ENCODE measurements at regions not wholly inside any gene's neighbourhood (a gene's known extent, or its start where the extent isn't known, plus 50 kb on each side); places are given as distances from the start of the nearest gene placed in this dataset.

DNA sequence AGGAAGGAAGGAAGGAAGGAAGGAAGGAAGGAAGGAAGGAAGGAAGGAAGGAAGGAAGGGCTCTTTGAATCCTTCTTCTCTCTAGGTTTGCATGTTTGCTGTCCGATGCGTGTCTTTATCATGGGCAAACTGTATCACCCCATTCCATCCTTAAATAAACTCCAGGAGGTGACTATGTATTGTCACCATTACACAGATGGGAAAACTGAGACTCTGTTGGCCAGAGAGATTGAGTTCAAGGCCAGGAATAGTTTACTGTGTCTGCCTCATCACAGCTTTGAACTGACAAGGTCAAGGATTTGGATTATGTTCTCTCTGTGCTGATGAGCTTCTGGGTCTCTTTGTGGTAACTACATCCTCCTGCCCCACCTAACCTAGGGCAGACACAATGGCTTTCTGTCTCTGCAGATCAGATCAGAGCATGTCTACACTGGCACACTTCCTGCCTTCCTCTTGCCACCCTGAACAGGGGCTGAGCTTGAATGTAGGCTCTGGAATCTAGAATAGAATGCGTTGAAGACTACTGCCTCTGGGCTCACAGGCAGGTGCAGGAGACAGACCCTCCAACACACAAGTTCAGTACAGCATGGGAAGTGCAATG, 78.9 kb upstream of the MAP1LC3B2 start:
- no peak overlapping the region for H3K4me3 ChIP-seq
- H3K36me3 ChIP-seq (ENCODE audit: low read depth): no peaks in the 10 kb centered on the region
- ATAC-seq: no peak
- intact Hi-C loops (cut with DNase I, micrococcal nuclease): no loop called here
- peaks cover 5% of the 10 kb centered on the region for H3K9me3 ChIP-seq
- no peaks in the 10 kb centered on the region for H3K4me1 ChIP-seq (ENCODE audit: low read depth)
- TF ChIP-seq, protein P1, sequence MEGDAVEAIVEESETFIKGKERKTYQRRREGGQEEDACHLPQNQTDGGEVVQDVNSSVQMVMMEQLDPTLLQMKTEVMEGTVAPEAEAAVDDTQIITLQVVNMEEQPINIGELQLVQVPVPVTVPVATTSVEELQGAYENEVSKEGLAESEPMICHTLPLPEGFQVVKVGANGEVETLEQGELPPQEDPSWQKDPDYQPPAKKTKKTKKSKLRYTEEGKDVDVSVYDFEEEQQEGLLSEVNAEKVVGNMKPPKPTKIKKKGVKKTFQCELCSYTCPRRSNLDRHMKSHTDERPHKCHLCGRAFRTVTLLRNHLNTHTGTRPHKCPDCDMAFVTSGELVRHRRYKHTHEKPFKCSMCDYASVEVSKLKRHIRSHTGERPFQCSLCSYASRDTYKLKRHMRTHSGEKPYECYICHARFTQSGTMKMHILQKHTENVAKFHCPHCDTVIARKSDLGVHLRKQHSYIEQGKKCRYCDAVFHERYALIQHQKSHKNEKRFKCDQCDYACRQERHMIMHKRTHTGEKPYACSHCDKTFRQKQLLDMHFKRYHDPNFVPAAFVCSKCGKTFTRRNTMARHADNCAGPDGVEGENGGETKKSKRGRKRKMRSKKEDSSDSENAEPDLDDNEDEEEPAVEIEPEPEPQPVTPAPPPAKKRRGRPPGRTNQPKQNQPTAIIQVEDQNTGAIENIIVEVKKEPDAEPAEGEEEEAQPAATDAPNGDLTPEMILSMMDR (IDR thresholded peaks at IDR 0.05): no peak
- DNase-seq: no peak

- intact Hi-C loops (cut with DNase I, micrococcal nuclease): no loop called here
- H3K4me3 ChIP-seq: no peak overlapping the region
- H3K9me3 ChIP-seq: peaks cover under 1% of the 10 kb centered on the region
- TF ChIP-seq, protein P1 (IDR thresholded peaks at IDR 0.05): no peak
- ATAC-seq: no peak
- no peaks in the 10 kb centered on the region for H3K4me1 ChIP-seq (ENCODE audit: low read depth)
- no peaks in the 10 kb centered on the region for H3K36me3 ChIP-seq (ENCODE audit: low read depth)
- DNase-seq: no peak
Observed at GRCh38 chr12:116481726-116482125, 77.5 kb upstream of the MAP1LC3B2 start.

DNA sequence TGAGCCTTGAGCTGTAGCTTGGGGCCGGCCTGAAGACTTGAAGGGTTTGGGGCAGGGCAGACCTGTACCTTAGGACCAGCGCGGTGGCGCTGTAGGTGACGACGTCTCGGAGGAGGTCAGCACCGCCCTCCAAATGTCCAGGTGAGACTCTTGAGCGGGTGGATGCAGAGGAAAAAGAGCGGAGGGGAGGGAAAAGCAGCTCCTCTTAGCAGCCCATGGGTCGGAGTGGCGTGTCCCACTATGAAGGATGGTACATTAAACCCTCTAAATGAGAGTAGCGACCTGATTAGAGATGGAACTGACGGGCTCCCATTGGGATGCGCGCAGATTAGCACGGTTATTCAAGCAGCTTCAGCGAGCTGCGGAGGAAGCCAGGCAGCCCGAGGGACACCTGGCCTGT, 77.0 kb upstream of the MAP1LC3B2 start:
- DNase-seq (no peak), ATAC-seq (no peak)
- intact Hi-C loops (cut with DNase I, micrococcal nuclease): no loop called here
- no peaks in the 10 kb centered on the region for H3K9me3 ChIP-seq
- TF ChIP-seq, protein P1 (IDR thresholded peaks at IDR 0.05): no peak
- H3K4me3 ChIP-seq: no peak overlapping the region
- no peaks in the 10 kb centered on the region for H3K36me3 ChIP-seq (ENCODE audit: low read depth)
- no peaks in the 10 kb centered on the region for H3K4me1 ChIP-seq (ENCODE audit: low read depth)

DNA sequence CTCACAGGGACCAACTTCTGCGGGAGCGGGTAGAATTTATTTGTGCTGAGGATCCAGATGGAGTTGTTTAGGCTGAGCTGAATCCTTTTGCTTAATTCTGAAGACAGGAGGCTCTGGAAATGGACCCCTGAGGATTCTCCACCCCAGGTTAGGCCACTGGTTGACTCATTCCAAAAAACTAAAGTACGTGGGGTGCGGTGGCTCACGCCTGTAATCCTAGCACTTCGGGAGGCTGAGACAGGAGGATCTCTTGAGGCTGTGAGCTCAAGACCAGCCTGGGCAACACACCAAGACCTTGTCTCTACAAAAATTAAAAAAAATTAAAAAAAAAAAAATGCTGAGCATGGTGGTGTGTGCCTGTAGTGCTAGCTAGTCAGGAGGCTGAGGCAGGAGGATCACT, 76.3 kb upstream of the MAP1LC3B2 start:
- ATAC-seq (no peak), DNase-seq (no peak)
- TF ChIP-seq, protein P1 (IDR thresholded peaks at IDR 0.05): no peak
- intact Hi-C loops (cut with DNase I, micrococcal nuclease): no loop called here
- H3K9me3 ChIP-seq: no peaks in the 10 kb centered on the region
- no peak overlapping the region for H3K4me3 ChIP-seq
- no peaks in the 10 kb centered on the region for H3K36me3 ChIP-seq (ENCODE audit: low read depth)
- no peaks in the 10 kb centered on the region for H3K4me1 ChIP-seq (ENCODE audit: low read depth)

DNA sequence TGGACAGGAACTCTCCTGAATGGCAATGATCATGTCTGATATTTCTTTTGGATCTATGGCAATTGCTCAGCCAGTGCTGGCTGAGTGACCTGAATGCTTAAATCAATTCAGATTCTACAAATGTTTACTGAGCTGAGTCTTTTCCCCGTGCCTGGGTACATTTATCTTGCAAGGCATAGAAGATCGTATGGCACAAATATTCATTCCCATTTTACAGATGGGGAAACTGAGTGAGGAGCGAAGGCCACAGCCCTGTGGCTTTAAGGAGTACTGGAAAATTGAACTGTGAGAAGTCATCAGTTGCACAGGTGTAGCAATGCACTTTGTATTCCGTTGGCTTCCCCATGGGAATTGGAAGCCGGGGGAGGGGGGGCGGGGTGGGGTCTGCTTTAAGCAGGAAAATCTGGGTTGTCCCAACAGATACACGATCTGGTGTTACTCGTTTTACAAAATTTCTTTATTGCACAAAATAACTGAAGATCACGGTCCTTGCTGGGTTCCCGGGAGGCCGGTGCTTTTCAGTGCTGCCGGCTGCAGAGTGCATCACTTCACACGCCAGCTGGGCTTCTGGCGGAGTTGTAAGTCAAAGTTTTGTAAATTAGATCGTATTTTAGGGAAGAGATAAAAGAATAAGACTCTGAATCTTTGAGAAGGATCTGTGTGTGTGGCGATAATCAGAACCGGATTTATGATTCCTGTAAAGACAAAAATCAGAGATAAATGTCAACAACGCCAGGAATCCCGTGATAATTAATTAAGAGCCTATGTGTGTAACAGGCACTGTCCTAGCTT, 75.0 kb upstream of the MAP1LC3B2 start:
- Histone ChIP-seq H3K9me3 (no peaks in the 10 kb centered on the region), H3K4me1 (ENCODE audit: low read depth) (no peaks in the 10 kb centered on the region), H3K4me3 (no peak overlapping the region), H3K36me3 (ENCODE audit: low read depth) (no peaks in the 10 kb centered on the region)
- no peak for ATAC-seq
- TF ChIP-seq, protein P1 (IDR thresholded peaks at IDR 0.05): no peak
- DNase-seq: no peak
- intact Hi-C loops (cut with DNase I, micrococcal nuclease): no loop called here
